ENCODE measurements at regions not wholly inside any gene's neighbourhood (a gene's known extent, or its start where the extent isn't known, plus 50 kb on each side); places are given as distances from the start of the nearest gene placed in this dataset.

DNA sequence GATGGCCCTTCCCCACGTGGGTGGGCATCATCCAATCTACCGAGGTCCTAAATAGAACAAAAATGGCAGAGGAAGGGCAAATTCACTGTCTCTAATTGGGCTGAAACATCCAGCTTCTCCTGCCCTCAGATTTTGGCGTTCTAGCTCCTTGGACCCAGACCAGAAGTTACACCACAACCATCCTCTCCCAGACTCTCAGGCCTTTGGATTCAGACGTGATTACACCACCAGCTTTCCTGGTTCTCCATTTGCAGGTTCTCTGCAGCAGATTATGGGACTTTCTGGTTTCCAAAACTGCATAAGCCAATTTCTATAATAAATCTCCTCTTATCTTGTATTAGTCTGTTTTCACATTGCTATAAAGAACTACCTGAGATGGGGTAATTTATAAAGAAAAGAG is 73.6 kb upstream of the STARD4 start:
- TF ChIP-seq YY1 (IDR thresholded peaks at IDR 0.05; ENCODE audit: low read depth) (no peak), RAD21 (IDR thresholded peaks at IDR 0.05; ENCODE audit: low read depth) (no peak), EP300 (IDR thresholded peaks at IDR 0.05; ENCODE audit: borderline replicate concordance) (no peak), FOXM1 (IDR thresholded peaks at IDR 0.05; ENCODE audit: borderline replicate concordance, low read depth) (no peak), USF1 (IDR thresholded peaks at IDR 0.05) (no peak), REST (IDR thresholded peaks at IDR 0.05; ENCODE audit: low read depth) (no peak), TAF1 (IDR thresholded peaks at IDR 0.05; ENCODE audit: low read depth) (no peak), CEBPB (IDR thresholded peaks at IDR 0.05) (no peak), CREB1 (IDR thresholded peaks at IDR 0.05; ENCODE audit: low read depth) (no peak), NFIC (IDR thresholded peaks at IDR 0.05) (no peak)
- TF ChIP-seq, protein P1, sequence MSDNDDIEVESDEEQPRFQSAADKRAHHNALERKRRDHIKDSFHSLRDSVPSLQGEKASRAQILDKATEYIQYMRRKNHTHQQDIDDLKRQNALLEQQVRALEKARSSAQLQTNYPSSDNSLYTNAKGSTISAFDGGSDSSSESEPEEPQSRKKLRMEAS (IDR thresholded peaks at IDR 0.05), result no peak

Measured in Ishikawa (cell line).